HG02642 (cell line): ENCODE measurements at regions not wholly inside any gene's neighbourhood (a gene's known extent, or its start where the extent isn't known, plus 50 kb on each side); places are given as distances from the start of the nearest gene placed in this dataset.
"Not testable (repeated sequence)": the region's sequence is repeated elsewhere in the genome, so short reads cannot be mapped to it uniquely, and the experiment has no call there.

ENCODE experiments used
- ATAC-seq: cut with Tn5 transposase; IDR thresholded peaks from one replicate; pipeline ENCODE4 v1.9.1; 2021; ENCODE audit warnings: mild to moderate bottlenecking; ENCODE audit not compliant: unreplicated experiment, poor library complexity

- no peak for ATAC-seq
Observed at GRCh38 chr4:114034189-114034588, 54.7 kb upstream of the ARSJ start.

DNA sequence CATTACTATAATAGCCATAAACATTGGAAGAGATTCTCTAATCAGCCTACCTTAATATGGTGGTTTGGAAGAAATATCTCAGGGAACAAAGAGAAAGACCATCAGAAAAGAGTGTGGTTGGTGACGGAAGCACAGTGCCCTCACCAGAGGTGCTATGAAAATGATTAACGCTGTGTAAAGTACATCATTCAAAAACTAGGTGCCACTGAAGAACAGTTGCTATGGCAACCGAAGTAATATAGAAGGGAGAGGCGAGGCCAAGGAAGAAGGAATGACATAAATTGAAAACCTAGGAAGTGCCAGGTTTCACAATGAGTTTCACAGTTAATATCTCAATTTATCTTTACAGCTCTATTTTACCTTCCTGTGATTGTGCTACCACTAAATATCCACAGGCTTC, 57.0 kb upstream of the ARSJ start:
- ATAC-seq: no peak

DNA sequence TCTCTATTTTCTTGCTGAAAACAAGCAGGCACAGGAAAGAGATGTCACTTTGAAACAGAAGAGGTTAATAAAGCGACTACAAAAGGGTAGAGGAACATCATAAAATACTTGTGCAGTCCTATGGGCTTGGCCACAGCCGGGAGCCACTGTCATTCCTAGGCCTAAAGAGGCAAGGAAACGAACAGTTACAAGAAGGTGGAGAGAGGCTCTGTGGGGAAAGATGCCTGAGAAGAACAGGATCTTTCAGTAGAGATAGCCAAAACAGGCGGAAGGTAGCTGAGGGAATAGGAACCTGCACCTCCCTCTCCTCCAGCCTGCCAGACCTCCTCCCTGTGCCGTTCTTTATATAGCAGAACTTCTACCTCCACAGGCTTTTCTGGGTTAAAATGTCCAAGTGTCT, 57.4 kb upstream of the ARSJ start:
- ATAC-seq: no peak

DNA sequence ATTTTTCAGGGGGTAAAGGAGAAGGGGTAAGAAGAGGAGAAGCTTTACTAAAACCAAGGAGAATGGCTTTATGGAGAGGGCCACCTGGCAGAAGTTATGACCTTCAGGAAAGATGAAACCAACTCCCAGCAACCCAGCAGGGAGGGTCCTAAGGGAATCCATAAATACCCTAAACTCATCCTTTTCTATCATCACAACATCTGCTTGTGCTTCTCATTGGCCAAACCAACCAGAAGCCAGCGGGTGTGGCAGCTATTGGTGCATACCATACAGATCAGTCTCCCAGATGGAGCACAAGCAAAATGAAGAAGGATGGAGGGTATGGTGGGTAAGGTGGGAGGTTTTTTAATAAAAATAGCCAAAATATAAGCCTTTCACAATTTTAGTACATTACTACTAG, 58.5 kb upstream of the ARSJ start:
- ATAC-seq: no peak

- ATAC-seq: no peak
Observed at GRCh38 chr4:114038762-114039387, 59.4 kb upstream of the ARSJ start.

DNA sequence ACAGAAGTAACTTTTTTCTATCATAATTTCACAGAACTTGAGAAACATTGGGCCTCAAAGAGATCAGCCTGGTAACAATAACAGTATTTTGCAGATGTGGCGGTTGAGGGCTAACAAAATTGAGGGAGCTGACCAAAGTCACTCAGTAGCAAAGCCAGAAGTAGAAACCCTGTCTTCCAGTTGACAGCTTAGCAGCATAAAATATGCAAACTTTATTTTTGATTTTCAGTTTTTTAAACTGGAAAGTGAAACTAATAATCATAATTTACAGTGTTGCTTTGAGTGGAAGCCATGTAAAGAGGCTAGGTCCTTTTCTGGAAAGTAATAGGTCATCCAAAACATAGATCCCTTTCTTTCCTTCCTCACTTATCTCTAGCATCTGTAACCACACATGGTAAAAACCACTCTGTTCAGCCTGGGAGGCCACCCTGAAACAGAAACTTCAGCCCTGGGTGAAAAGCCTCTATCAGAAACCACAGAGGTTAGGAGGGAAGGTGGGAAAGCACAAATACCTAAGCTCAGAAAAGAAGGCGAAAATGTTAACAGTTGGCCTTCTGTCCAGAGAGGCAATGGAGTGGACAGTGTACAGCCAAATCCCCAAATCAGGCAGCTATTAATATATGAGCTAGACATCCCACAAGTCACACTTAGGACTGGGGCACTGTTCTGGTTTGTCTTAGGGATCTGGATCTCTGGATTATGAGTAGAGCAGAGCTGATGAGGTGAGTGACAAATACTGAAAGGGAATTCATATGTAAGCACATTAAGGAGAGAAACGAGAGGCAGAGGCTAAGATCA, 61.1 kb upstream of the ARSJ start:
- peak; percentile 96 for ATAC-seq

DNA sequence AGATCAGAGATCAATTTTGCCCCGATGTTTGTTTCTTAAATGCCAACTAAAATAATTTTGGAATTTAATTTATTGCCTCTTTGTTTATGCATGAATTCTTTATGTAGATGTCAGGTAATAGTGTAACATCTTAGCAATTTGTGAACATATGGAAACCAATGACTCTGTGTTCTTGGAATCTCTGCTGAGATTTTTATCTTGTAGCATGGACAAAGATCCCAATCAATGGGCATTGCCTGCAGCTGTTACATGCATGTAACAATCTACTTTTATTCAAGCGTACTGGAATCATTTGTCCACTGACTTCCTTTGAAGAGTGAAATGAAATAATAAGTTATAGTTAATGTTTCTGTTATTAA, 61.6 kb upstream of the ARSJ start:
- ATAC-seq: no peak

DNA sequence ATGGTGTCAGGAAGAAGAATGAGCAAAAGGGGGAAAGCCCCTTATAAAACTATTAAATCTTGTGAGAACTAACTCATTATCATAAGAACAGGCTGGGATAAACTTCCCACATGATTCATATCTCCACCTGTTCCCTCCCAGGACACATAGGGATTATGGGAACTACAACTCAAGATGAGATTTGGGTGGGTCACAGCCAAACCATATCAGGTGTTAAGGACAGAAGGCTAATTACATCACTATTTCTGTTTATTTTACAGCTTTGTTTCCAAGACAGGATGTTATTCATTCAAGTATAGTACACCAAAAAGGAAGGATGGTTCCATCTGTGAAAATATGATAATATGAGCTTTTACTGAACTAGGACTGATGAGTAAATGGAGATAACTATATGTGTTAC, 63.7 kb upstream of the ARSJ start:
- no peak for ATAC-seq

DNA sequence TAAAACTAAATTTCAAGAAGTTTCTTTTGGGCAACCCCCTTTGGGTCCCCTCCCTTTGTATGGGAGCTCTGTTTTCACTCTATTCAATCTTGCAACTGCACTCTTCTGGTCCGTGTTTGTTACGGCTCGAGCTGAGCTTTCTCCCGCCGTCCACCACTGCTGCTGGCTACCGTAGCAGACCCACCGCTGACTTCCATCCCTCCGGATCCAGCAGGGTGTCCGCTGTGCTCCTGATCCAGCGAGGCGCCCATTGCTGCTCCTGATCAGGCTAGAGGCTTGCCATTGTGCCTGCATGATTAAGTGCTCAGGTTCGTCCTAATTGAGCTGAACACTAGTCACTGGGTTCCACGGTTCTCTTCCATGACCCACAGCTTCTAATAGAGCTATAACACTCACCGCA, 64.9 kb upstream of the ARSJ start:
- not testable (repeated sequence) for ATAC-seq

GRCh38 chr4:114046331-114046730, 66.9 kb upstream of the ARSJ start:
- ATAC-seq: no peak

GRCh38 chr4:114048154-114048553, 68.7 kb upstream of the ARSJ start:
- ATAC-seq: not testable (repeated sequence)

DNA sequence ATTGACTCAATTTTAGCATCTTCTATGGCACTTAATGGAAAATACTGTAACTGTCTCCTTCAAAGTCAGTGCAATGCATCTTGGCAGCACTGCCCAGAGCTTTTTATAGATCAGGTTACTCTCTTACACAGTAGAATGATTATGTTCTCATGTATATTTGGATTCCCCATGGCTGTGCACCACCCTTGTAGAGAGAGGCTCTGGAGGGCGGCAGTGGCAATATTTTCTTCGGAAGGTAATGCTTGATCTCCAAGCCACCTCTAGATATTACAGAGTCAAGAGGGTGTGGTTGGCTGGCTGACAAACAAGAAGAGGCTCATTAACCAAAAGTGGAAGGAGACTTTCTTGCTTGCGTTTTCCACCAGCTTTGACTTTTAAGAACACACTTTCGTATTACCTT, 72.8 kb upstream of the ARSJ start:
- ATAC-seq: no peak

- ATAC-seq: no peak
Observed at GRCh38 chr4:114056599-114056998, 77.2 kb upstream of the ARSJ start.

DNA sequence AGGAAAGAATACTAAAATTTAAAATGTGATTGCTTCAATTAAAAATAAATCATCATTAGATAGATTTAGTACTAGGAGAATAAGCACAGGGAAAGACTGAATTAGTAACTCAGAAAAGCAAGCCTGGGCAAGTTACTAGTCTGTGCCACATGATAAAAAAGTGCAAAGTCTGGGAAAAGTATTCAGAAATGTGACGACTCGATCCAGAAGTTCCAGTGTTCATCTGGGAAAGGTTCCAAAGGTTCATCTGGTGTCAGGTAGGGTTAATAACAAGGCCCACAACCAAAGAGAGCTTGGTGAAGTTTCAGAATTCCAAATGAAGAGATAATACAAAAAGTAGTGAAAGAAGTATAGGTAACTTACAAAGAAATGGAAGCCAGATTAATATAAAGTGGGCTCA, 78.3 kb upstream of the ARSJ start:
- ATAC-seq: no peak

GRCh38 chr4:114062499-114062898, 83.1 kb upstream of the ARSJ start:
- no peak for ATAC-seq

GRCh38 chr4:114072781-114073180, 93.3 kb upstream of the ARSJ start:
- no peak for ATAC-seq

- ATAC-seq: no peak
Observed at GRCh38 chr4:114076899-114077570, 97.6 kb upstream of the ARSJ start.

DNA sequence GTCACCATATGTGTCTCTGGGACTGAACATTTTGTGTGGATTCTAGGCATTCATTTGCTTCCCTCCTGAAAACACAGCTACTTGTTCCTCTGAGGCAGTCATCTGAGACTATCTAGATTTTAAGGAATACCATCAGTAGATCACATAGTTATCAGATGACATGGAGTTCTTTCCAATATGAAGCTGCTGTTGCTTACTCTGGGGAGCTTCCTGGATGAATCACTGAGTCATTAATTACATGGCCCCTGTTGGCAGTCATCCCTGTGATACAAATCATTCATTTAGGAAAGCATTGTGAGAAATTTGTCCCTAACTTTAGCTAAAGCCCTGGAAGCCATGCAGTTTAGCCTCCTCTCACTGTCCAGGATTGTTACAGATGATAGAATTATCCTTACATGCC, 98.2 kb upstream of the ARSJ start:
- no peak for ATAC-seq

- ATAC-seq: no peak
Observed at GRCh38 chr4:114078636-114079035, 99.2 kb upstream of the ARSJ start.

GRCh38 chr4:114081783-114082182, 102.3 kb upstream of the ARSJ start:
- no peak for ATAC-seq

DNA sequence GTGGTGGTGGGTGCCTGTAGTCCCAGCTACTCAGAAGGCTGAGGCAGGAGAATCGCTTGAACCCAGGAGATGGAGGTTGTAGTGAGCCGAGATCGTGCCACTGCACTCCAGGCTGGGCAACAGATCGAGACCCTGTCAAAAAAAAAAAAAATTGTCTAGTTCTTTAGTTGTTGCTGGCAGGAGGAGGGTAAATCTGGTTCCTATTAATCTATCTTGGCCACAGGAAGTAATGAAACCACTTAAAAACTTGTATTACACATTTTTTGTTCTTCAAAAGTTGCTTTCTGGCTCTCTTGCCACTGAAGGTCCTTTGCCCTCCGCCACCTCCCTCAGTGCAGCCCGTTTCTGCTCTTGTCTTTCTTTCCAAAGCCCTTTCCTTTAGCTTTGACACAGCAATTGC, 102.9 kb upstream of the ARSJ start:
- no peak for ATAC-seq
